PC-9 (cell line): ENCODE measurements at regions not wholly inside any gene's neighbourhood (a gene's known extent, or its start where the extent isn't known, plus 50 kb on each side); places are given as distances from the start of the nearest gene placed in this dataset.
"Not testable (repeated sequence)": the region's sequence is repeated elsewhere in the genome, so short reads cannot be mapped to it uniquely, and the experiment has no call there.

Source experiments
- BruUV-seq: library from RNA; stranded (reverse); fragments of 400-500 nt; replicated peaks from 2 replicates; lab custom pipeline; 2021; lab: Mats Ljungman, UMichigan
- CTCF ChIA-PET: fragments of 300-600 bp; sonication (Branson Sonifier 250); formaldehyde crosslinking; loops from one replicate; lab custom pipeline; 2022; ENCODE audit warnings: antibody characterized with exemption; lab: Charles Lee
- POLR2A ChIA-PET: fragments of 300-600 bp; sonication (Branson Sonifier 250); formaldehyde crosslinking; loops from one replicate; lab custom pipeline; 2022; ENCODE audit warnings: antibody characterized with exemption; ENCODE audit not compliant: unreplicated experiment; lab: Charles Lee
- DNase-seq, 2 experiments: peaks; one replicate each; pipeline versions ENCODE4 v3.0.0 to v3.0.0-alpha.2; 2015 to 2022; ENCODE audit warnings: mixed read lengths in 1 of 2
- H2AFZ ChIP-seq: fragments of 200-600 bp; sonication (generic); 2 replicates; pipeline ENCODE4 v1.8.1; 2017; ENCODE audit warnings: antibody characterized with exemption
- H3F3A ChIP-seq: fragments of 200-600 bp; sonication (generic); 2 replicates; pipeline ENCODE4 v1.8.1; 2017; ENCODE audit warnings: antibody characterized with exemption, mild to moderate bottlenecking, low read depth; ENCODE audit not compliant: insufficient read depth
- H3K27ac ChIP-seq: fragments of 200-600 bp; sonication (generic); 2 replicates; pipeline ENCODE4 v1.6.1; 2016; ENCODE audit warnings: mixed run types
- H3K27me3 ChIP-seq: fragments of 200-600 bp; sonication (generic); 2 replicates; pipeline ENCODE4 v1.6.1; 2016; ENCODE audit warnings: low read depth, mixed run types; ENCODE audit not compliant: insufficient read depth
- H3K36me3 ChIP-seq: fragments of 200-600 bp; sonication (generic); 2 replicates; pipeline ENCODE4 v1.6.1; 2016; ENCODE audit warnings: low read depth, mixed run types
- H3K4me1 ChIP-seq: fragments of 200-600 bp; sonication (generic); replicated peaks from 2 replicates; pipeline ENCODE4 v1.6.1; 2016; ENCODE audit warnings: mixed run types; ENCODE audit not compliant: insufficient read depth
- H3K4me2 ChIP-seq: fragments of 200-600 bp; sonication (generic); 2 replicates; pipeline ENCODE4 v1.6.1; 2017; ENCODE audit warnings: mixed run types
- H3K4me3 ChIP-seq: fragments of 200-600 bp; sonication (generic); 2 replicates; pipeline ENCODE4 v1.6.1; 2016; ENCODE audit warnings: mixed run types
- H3K79me2 ChIP-seq: fragments of 200-600 bp; sonication (generic); 2 replicates; pipeline ENCODE4 v1.6.1; 2017; ENCODE audit warnings: low read depth, mixed run types
- H3K9me2 ChIP-seq: fragments of 200-600 bp; sonication (generic); 2 replicates; pipeline ENCODE4 v1.8.1; 2017; ENCODE audit warnings: mild to moderate bottlenecking; ENCODE audit not compliant: insufficient read depth
- H3K9me3 ChIP-seq: fragments of 200-600 bp; sonication (generic); 2 replicates; pipeline ENCODE4 v1.8.1; 2016; ENCODE audit warnings: low read depth; ENCODE audit not compliant: insufficient read depth
- H4K20me1 ChIP-seq: fragments of 200-600 bp; sonication (generic); 2 replicates; pipeline ENCODE4 v1.8.1; 2017; ENCODE audit not compliant: insufficient read depth
- CTCF ChIP-seq: fragments of 200-600 bp; sonication (generic); conservative IDR thresholded peaks from 2 replicates; pipeline ENCODE4 v1.6.1; 2017; ENCODE audit warnings: mixed run types, antibody characterized with exemption, mild to moderate bottlenecking, moderate library complexity
- EZH2 ChIP-seq: fragments of 200-600 bp; sonication (generic); IDR thresholded peaks from 2 replicates; pipeline ENCODE4 v1.8.0; 2017; ENCODE audit warnings: antibody characterized with exemption, low read depth
- intact Hi-C: fragments of 100-400 bp; cut with micrococcal nuclease; formaldehyde crosslinking; loops from one replicate; pipeline ENCODE4 v1.10.0; 2022; ENCODE audit not compliant: unreplicated experiment

GRCh38 chr9:25119041-25119440, 559.2 kb downstream of the TUSC1 start:
- no peaks in the 10 kb centered on the region for H3K27me3 ChIP-seq
- H4K20me1 ChIP-seq, result no peaks in the 10 kb centered on the region
- H2AFZ ChIP-seq, result no peak overlapping the region
- no peak for DNase-seq
- H3K9me2 ChIP-seq, result no peaks in the 10 kb centered on the region
- intact Hi-C loops, result no loop called here
- H3K4me2 ChIP-seq, result no peak overlapping the region
- POLR2A ChIA-PET, result no interaction called here
- H3K27ac ChIP-seq, result no peak overlapping the region
- no peak for TF ChIP-seq EZH2
- no peak for TF ChIP-seq CTCF
- H3F3A ChIP-seq, result no peaks in the 10 kb centered on the region
- no peaks in the 10 kb centered on the region for H3K79me2 ChIP-seq
- H3K4me3 ChIP-seq, result no peak overlapping the region
- H3K9me3 ChIP-seq, result no peaks in the 10 kb centered on the region
- CTCF ChIA-PET, result no interaction called here
- BruUV-seq, result no TSS peak
- no peaks in the 10 kb centered on the region for H3K4me1 ChIP-seq
- no peaks in the 10 kb centered on the region for H3K36me3 ChIP-seq

- TF ChIP-seq EZH2 (no peak), CTCF (no peak)
- no peak overlapping the region for H2AFZ ChIP-seq
- H3K27ac ChIP-seq, result no peak overlapping the region
- H3K36me3 ChIP-seq, result no peaks in the 10 kb centered on the region
- BruUV-seq, result no TSS peak
- H3K4me3 ChIP-seq, result no peak overlapping the region
- POLR2A ChIA-PET, result no interaction called here
- CTCF ChIA-PET, result no interaction called here
- H4K20me1 ChIP-seq, result no peaks in the 10 kb centered on the region
- no peak overlapping the region for H3K4me2 ChIP-seq
- H3K4me1 ChIP-seq, result no peaks in the 10 kb centered on the region
- no peaks in the 10 kb centered on the region for H3K9me2 ChIP-seq
- no peaks in the 10 kb centered on the region for H3K79me2 ChIP-seq
- H3F3A ChIP-seq, result no peaks in the 10 kb centered on the region
- intact Hi-C loops, result no loop called here
- DNase-seq, result no peak
- H3K9me3 ChIP-seq, result no peaks in the 10 kb centered on the region
- H3K27me3 ChIP-seq, result no peaks in the 10 kb centered on the region
These were observed 560.5 kb downstream of the TUSC1 start for GRCh38 chr9:25117791-25118190.

GRCh38 chr9:25102204-25102603, 556.5 kb upstream of the IZUMO3 start:
- CTCF ChIA-PET, H2AFZ ChIP-seq, H3K27me3 ChIP-seq, H3K79me2 ChIP-seq, H3K4me1 ChIP-seq, BruUV-seq, H3K9me2 ChIP-seq, H3K4me3 ChIP-seq, H3F3A ChIP-seq, H3K36me3 ChIP-seq, DNase-seq, H3K4me2 ChIP-seq, H4K20me1 ChIP-seq, H3K27ac ChIP-seq, POLR2A ChIA-PET, H3K9me3 ChIP-seq, intact Hi-C loops: not testable (repeated sequence)

DNA sequence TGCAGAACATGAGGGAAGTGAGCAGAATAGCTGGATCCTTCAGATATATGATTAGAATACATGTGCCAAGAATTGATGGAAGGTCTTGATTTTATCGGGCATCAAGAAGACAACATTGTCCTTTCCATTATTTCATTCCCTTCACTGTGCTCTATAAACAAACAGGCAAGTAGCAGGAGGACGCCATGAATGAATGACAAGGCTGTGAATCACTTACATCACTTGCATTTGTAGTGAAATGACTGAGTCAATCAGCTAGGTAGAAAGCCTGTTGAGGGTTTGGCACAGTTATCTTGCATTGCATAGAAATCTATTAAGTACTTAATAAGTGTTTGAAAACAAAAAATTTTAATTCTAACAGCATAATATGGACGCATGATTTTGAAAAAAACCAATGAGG, 548.8 kb upstream of the IZUMO3 start:
- H3K9me2 ChIP-seq, result no peaks in the 10 kb centered on the region
- no peaks in the 10 kb centered on the region for H3F3A ChIP-seq
- ChIA-PET CTCF (no interaction called here), POLR2A (no interaction called here)
- H3K79me2 ChIP-seq, result no peaks in the 10 kb centered on the region
- H4K20me1 ChIP-seq, result no peaks in the 10 kb centered on the region
- no peaks in the 10 kb centered on the region for H3K4me1 ChIP-seq
- no peaks in the 10 kb centered on the region for H3K9me3 ChIP-seq
- H3K36me3 ChIP-seq, result no peaks in the 10 kb centered on the region
- TF ChIP-seq EZH2 (no peak), CTCF (no peak)
- intact Hi-C loops, result no loop called here
- no peak for DNase-seq
- H2AFZ ChIP-seq, result no peak overlapping the region
- no TSS peak for BruUV-seq
- H3K27me3 ChIP-seq, result no peaks in the 10 kb centered on the region
- no peak overlapping the region for H3K4me3 ChIP-seq
- H3K27ac ChIP-seq, result no peak overlapping the region
- H3K4me2 ChIP-seq, result no peak overlapping the region
